ENCODE measurements at regions not wholly inside any gene's neighbourhood (a gene's known extent, or its start where the extent isn't known, plus 50 kb on each side); places are given as distances from the start of the nearest gene placed in this dataset.
A peak's percentile ranks its signal among the peaks of the same experiment; 100 is the strongest.
"Not testable (repeated sequence)": the region's sequence is repeated elsewhere in the genome, so short reads cannot be mapped to it uniquely, and the experiment has no call there.

- no peak for DNase-seq
Observed at GRCh38 chr13:78133511-78133910, 214.9 kb upstream of the EDNRB start.

GRCh38 chr13:78131811-78132210 lies 213.2 kb upstream of the EDNRB start:
- no peak for DNase-seq

DNA sequence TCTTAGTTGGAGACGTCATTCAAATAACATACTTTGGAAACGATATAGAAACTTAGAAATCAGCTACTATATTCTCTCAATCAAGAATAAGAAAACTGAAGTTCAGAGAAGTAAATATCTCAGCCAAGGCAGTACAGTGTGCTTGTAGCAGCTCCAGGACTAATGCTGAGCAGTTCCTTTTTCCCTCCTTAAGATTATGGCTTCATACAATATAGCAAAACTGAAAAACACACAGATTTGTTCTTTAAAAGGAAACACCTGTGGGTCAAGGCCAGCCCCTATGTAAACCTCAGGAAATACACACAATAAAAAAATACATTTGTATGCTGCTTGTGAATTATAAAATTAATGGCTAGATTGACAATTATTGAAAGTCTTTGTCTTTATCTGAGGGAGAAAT lies 212.7 kb upstream of the EDNRB start:
- no peak for DNase-seq

- no peak for DNase-seq
Observed at GRCh38 chr13:78129823-78130222, 211.2 kb upstream of the EDNRB start.

DNA sequence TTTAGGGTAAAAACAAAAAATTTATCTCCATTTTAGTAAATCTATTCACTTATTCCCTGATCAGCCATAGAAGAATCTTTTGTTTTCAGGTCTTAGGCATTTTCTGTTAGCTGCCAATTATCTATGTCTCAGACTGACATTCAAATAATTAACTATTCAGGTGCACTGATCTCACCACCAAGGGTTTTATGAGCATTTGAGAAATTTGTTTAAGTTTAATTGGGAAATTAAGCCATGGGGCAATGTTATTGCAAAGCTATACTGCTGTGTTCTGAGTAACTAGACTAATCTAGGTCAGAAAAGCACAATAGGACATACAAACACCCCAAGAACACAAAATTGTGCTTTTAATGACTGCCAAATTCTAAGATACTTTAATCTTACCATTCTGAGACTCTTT lies 210.7 kb upstream of the EDNRB start:
- no peak for DNase-seq

DNA sequence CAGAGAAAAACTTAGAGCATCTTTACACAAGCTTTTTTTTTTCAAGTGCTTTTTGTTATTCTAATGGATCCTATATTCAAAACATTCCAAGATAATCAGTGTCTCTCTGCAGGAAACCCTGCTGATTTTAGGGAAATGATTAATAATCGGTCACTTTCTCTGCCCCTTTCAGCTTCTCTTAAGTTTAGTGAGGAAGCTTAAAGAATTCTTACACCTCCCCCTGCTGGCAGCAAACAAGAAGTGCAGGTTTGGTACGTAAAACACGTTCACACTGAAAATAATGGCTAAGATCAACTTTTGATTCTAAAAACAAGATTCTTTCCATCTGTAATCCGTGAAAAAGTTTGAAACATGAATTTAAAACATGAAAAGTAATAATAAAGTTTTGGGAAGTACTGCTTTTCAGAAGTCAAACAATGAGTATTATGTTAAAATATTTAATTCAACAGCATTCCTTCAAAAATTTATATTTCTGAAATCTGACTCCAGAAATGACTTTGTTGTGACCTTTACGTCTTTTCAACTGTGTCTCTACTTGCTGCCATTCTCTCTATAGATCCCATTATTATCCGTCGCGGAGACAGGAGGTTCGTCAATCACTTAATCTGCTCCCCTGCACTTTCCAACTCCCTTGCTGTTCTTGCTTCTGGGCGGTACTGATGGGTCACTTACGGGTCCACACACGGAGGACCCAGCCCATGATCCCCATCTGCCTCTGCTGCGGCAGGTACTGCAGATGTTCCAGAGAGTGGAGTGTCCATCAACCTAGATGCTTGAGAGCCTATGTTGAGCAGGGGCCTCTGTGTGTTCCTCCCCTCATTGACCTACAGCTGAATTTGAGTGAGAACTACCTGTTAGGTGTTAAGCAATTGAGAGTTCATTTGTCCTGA lies 203.1 kb upstream of the EDNRB start:
- DNase-seq: peak; percentile 26

DNA sequence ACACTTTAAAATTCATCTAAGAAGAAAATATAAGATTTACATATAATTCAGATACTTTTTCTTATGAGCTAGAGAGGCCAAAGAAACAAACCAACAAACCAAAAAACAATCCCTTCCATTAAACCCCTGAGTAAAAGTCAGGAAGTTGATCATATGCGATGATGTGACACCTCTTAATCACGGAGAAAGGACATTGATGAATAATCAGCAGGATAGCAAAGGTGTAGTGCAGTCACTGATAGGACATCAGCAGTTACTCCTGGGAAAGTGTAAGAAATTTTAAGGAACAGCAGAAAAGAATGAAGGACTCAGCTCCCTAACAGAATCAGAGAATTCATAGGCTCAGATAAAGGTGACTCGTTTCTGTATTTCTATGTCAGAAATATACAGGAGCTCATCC lies 202.4 kb upstream of the EDNRB start:
- DNase-seq: no peak

- not testable (repeated sequence) for DNase-seq
Observed at GRCh38 chr13:78120144-78120543, 201.5 kb upstream of the EDNRB start.

DNA sequence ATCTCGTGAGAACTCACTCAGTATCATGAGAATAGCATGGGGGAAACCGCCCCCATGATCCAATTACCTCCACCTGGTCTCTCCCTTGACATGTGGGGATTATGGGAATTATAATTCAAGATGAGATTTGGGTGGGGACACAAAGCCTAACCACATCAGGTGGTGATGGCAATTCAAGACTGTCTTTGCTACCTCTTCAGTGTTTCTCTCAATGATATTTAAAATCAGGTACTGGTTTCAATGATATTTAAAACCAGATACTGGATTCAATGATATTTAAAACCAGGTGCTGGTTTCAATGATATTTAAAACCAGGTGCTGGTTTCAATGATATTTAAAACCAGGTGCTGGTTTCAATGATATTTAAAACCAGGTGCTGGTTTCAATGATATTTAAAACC lies 198.4 kb upstream of the EDNRB start:
- not testable (repeated sequence) for DNase-seq

DNA sequence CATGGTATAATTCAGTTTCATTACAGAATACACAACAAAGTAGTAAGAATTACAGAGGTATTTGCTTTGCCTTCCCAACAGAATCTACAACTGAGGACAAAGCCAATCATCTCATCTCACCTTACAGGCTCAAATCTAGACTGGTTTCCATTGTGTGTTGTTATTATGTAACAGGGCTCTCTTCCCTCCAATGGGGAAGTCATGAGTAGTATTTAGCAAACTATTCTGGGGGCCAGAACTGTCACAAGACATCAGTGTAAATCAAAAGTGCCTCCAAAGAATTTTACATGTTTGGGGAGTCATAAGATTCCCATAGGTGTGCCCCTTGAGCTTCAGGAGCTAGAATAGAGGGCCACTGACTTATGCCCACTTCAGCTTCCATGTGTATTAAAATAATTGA lies 187.0 kb upstream of the EDNRB start:
- no peak for DNase-seq

- no peak for DNase-seq
Observed at GRCh38 chr13:78103936-78104335, 185.3 kb upstream of the EDNRB start.

DNA sequence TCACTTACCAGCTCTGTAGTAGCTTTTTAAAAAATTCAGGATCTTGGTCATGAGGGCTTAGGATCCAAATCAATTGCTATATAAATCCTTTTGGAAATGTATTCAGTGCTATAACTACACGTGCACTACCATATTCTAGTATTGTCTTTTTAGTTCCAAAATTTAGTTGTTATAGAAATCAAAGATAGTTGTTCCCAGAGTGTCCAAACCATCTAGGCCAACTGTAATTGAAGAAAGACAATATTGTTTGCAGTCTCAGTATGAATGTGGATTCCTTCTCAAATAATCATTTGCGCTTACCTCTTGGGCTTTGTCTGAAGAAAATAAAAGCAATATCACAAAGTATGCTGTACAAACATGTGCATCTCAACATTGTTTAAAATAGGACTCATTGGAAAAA lies 184.1 kb upstream of the EDNRB start:
- DNase-seq: no peak

- DNase-seq: no peak
Observed at GRCh38 chr13:78102121-78102677, 183.6 kb upstream of the EDNRB start.

DNA sequence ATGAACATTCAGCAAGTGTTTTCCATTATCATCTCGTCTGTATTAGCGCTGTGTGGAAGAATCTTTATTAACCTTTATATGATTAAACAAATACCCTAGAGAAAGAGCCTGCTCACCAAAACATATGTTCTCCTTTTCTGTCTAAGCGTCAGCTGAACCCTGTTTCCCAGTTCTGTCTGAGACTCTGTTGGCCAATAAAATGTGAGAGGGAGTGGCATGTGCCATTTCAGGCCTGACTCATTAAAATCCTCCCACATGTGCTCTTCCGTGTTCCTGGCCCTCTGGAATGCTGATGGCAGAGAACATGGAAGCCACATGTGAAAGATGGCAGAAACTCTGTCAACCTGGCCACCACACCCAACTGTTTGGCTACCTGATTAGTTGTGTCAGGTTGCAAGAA lies 181.9 kb upstream of the EDNRB start:
- DNase-seq: no peak

DNA sequence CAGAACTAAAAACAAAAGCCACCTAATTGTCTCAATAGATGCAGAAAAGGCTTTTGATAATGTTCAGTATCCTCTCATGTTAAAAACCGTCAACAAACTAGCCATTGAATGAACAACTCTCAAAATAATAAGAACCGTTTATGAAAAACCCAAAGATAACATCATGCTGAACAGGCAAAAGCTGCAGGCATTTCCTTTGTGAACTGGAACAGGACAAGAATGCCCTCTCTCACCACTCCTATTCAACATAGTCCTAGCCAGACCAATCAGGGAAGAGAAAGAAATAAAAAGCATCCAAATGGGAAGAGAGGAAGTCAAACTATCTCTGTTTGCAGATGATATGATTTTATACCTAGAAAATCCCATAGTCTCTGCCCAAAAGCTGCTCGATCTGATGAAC lies 179.6 kb upstream of the EDNRB start:
- DNase-seq: no peak

GRCh38 chr13:78096221-78096620 lies 177.6 kb upstream of the EDNRB start:
- no peak for DNase-seq

- DNase-seq: no peak
Observed at GRCh38 chr13:78087966-78088678, 169.5 kb upstream of the EDNRB start.

DNA sequence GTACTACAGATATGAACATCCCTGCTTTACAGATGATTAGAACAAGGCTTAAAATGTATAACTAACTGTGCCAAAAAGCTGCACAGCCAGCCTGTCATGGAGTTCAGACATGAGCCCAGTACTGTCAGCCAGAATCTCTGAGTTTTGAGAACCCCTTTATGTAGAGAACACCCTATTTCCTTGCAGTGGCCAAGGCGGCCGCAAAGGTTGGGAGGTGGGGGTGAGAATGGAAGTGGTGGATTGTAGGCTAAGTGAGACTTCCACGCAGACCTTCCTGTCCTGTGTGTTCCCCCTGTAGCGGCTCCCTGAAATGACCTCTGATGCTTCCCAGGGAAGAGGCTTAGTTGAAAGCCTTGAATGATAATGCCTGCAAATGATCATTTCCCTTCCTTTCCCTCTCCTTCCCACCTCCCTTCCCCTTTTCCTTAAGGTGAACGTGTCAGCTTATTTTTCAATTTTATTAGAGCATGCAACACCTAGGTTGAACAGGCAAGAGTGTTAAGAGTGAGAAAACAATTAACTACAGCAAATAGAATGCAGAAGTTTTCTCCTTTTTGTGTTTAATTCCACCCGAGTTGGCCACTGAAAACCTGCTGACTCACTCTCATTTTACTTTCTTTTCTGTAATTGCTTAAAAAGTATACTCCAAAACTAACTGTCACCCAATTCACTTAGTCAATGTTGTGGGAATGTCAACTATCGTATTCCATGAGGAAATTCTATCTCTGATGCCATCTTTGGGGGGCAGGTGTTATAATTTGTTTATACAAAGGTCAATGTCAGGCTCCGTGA lies 167.0 kb upstream of the EDNRB start:
- DNase-seq: no peak

- no peak for DNase-seq
Observed at GRCh38 chr13:78084401-78084800, 165.8 kb upstream of the EDNRB start.

- no peak for DNase-seq
Observed at GRCh38 chr13:78078168-78078567, 159.5 kb upstream of the EDNRB start.

GRCh38 chr13:78067290-78067689 lies 148.7 kb upstream of the EDNRB start:
- DNase-seq: no peak

GRCh38 chr13:78065141-78065540 lies 146.5 kb upstream of the EDNRB start:
- no peak for DNase-seq

DNA sequence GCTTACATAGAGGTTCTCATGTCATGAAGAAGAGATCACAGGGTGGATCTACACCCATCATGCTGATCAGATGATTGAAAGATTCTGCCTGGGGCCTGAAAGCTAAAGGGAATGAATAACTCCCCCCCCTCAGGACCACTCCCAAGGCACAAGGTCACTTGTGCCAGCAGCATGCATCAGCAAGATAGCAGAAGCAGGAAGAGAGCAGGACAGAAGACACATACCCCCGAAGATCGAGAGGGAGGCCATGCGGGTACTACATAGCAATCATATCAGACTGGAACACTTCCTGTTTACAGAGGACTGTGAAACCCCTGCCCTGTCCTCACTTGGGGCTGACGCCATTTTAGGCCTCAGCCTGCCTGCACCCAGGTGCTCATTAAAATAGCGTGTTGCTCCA lies 143.2 kb upstream of the EDNRB start:
- no peak for DNase-seq
